SW480 (cell line): ENCODE measurements at regions not wholly inside any gene's neighbourhood (a gene's known extent, or its start where the extent isn't known, plus 50 kb on each side); places are given as distances from the start of the nearest gene placed in this dataset.

ENCODE experiments used
- DNase-seq: peaks from one replicate; pipeline ENCODE4 v3.0.0-alpha.2; 2016; ENCODE audit warnings: low spot score

GRCh38 chr16:50992350-50993032, 158.6 kb downstream of the SALL1 start:
- no peak for DNase-seq

DNA sequence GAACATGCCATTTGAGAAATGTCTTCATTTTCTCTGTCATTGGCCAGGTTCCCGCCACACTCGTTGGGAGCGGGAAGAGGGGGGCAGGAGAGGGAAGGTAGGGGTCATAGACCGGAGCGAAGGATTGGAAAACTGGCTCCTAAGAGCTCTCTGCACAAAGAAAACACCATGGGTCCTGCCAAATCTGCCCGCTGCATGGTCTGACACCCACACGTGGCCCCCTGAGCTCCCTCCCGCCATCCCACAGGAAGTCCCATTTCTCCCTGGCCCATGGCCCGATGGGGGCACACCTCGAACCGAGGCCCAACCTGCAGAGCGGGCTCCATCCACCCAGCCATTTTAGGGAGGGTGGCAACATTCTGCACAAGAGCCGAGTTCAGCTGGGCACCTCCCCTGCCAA, 159.6 kb downstream of the SALL1 start:
- no peak for DNase-seq

- no peak for DNase-seq
Observed at GRCh38 chr16:50991006-50991405, 160.1 kb downstream of the SALL1 start.

DNA sequence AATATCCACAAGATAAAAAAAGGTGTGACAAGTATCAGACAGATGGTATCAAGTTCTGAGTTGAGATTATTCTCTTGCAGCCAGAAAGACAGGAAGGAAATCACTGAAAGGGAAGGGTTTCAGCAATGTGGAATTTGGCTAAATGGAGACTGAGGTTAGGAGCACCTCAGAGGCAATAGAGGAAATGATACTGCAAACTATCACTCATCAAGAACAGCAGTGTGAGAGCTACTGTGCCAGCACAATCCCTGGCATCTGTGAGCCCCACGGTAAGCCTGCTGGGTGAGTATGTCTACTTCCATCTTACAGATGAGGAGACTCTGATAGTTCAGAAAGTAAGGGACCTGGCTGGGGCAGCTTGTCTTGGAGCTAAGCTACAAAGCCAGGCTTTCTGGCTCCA, 162.0 kb downstream of the SALL1 start:
- no peak for DNase-seq

DNA sequence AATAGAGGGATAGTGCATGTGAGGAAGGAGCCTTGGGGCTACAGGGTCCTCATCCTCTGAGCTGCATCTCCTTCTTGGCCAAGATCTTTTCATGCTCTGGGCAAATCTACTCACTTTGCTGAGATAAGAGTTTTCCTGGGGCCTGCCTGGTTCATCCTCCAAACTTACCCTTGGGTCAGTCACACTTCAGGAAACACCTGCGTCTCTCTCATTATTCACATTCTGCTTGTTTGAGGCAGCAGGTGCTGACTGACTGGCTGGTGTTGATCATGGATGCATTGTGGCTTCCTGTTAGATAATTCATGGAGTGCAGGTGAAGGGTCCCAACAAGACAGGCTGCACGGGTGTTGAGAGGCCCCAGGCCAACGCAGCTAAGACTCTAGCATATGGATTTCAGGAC, 162.6 kb downstream of the SALL1 start:
- DNase-seq: no peak

DNA sequence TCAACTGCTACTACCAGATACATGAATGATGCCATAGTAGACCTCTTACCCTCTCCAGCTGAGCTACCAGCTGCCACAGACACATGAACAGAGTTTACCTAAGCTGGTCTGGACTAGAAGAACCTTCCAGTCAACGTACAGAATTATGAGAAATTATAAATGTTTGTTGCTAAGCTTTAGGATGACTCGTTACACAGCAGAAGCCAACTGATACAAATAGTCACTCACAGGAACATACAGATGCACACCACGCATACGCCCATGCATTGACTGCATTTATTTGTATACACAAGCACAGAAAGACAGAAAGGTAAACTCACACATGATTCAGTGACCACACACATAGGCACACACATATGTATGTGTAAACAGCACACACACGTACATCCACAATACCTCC, 164.6 kb downstream of the SALL1 start:
- DNase-seq: no peak

DNA sequence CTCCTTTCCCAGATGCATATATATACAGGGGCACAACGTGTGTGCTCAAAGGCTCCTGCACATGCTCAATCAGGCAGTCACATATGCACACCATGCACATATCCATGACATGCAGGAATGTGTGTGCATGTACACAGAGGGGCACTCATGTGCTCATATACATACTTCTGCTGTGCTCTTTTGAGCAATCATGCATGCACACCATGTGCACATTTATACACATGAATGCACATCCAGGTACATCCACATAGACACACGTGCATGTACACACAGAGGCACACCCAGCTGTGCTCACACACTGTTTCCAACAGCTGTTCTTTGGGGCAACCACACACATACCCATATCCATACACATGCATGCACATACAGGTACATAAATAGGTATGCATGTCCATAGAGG, 165.3 kb downstream of the SALL1 start:
- no peak for DNase-seq

DNA sequence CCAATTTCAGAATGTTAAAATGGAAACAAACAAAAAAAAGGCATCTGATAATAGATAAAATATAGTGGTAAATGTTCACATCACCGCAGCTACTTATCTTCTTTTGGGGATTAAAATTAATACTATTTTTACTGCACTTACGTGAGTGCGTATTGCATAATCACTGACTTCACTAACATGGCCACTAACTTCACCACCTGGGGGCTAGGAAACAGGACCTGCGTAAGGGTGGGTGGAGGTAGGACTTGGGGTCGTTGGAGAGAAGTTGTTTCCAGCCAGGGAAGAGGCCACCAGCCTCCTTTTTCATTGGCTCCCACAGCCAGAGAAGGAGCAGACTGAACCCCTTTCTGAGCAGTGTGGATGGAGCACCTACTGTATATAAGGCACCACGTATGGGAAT, 166.4 kb downstream of the SALL1 start:
- no peak for DNase-seq

DNA sequence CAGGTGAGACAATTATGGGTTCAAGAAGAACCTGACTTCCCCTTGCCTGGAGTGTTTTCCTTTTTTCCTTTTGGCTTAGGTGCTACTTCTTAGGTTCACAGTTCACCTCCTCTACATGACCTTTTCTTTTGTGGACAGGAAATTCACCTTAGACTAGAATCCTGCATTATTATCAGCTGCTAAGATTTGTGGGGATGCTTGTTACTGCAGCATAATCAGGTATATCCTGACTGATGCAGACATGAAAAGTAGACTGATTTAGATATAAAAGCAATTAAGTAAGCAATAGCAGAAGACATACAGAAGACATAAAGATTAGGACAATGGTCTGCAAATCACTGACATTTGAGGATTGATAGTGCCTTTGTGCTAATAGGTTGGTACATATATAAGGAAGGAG, 168.3 kb downstream of the SALL1 start:
- no peak for DNase-seq

DNA sequence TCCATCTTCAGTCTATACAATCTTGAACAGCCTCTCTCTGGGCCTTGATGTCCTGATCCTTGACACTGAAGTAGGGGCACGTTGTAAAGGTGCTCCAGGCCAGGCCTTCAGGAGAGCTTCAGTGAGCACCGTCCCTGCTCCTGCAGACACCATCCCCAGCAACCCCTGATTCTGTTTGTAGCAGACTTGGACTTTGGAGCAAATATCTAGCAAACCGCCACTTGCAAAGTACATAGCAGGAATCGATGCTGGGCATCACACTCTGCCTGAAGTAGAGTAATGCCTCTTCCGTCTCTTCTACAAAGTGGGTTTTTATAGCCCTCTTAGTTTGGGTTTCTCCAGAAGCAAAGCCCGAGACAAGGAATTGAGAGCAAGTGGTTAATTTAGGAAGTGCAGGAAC, 169.1 kb downstream of the SALL1 start:
- DNase-seq: no peak

- DNase-seq: no peak
Observed at GRCh38 chr16:50980666-50981065, 170.4 kb downstream of the SALL1 start.

DNA sequence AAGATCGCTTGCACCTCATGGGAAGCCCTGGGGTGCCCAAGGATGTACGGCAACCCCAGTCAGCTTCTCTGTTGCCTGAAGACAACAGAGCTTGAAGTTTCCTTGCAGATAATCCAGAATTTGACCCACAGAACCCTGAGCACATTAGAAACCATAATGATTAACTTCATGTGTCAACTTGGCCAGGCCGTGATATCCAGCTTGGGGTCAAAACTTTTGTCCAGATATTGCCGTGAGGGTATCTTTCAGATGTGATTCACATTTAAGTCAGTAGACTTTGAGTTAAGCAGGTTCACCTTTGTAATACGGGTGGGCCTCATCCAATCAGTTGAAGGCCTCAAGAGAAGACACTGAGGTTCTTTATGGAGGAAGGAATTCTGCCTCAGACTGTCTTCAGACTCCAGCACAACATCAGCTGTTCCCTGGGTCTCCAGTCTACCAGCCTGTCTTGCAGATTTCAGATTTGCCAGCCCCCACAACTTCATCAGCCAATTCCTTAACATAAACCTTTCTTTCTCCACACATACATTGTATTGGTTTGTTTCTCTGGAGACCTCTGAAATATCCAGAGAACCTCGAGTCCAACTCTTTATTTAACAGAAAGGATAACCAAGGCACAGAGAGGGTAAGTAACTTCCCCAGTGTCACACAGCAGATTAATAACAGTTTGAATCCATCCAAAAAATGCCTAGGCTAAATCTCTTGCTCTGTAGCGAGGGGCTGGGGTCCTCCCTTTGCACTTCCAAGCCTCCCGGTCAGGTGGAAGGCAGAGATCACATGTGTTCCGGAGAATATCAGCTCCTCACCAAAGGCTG, 171.1 kb downstream of the SALL1 start:
- no peak for DNase-seq

GRCh38 chr16:50977138-50977537, 173.9 kb downstream of the SALL1 start:
- no peak for DNase-seq

DNA sequence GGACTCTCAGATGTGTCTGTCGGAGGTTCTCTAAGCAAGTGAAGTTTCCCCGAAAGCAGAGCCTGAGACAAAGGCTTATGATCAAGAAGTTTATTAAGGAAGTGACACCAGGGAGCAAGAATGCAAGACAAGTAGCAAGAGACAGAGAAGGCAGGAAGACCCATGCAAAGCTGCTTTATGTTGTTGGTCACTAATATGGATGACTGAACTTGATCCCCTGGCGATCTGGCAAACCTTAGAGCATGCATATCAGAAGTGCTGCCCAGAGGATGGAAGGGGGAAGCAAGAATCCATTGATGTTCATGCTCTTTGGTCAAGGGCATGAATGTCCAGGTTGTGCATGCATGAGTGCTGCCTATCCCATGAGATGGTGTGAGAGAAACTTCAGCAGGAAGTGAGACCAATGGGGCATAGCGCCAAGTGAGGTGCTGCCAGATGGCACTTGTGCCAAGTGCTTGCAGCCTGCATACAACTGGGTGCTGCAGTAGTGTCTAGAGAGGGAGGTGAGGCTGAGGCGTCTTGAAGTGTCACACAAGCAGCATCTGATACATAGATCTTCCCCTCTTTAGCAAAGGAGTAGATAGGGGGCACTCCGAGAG, 176.5 kb downstream of the SALL1 start:
- no peak for DNase-seq

DNA sequence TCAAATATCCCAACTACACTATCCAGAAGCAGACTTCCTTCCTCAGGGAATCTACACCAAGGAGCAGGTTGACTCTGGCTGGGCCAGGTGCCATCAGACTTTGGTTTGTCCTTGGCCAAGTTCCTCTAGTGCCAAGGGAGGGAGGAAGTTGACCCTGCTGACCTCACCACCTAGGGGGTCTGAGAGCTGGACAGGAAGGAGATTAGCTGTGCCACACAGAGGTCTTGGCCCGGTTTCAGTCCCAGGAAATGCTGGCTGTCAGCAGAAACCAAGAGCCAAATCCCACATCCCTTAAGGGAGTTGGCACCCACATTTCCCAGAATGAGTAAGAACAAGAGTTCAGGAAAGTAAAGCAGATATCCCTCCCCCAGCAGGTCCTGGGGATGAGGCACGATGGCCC, 178.2 kb downstream of the SALL1 start:
- no peak for DNase-seq

- DNase-seq: no peak
Observed at GRCh38 chr16:50970281-50970680, 180.8 kb downstream of the SALL1 start.

DNA sequence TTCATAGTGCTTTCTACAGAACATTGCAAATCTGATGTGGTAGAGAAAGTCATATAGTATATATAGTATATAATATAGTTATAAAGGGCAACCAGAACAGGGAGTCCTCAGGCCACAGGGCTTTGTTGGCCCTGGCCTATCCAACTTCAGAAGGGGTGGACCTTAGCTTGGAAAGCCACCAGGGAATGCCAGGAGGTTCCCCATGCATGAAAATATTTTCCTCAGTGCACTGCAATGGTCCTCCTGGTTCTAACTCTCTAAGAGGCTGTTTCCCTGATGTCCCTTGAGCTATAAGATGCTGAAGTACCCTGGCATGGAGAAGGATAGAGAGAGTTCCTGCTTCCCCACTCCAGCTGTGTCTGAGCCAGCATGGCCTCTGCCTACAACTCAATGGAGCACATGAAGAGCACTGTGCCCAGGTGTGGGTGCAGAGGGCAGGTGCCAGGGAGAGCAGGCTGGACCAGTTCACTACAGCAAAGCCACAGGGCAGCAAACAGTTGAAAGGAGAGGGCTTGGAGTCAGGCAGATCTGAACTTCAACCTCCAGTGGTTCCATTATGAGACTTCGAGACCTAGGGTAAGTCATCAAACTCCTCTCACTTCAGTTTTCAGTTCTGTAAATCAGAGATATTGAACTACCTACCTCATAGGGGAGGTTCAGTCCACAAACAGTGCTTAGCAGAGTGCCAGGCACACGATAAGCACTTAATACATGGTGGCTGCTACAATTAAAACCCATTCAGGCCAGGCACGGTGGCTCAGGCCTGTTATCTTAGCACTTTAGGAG, 183.1 kb downstream of the SALL1 start:
- DNase-seq: no peak

DNA sequence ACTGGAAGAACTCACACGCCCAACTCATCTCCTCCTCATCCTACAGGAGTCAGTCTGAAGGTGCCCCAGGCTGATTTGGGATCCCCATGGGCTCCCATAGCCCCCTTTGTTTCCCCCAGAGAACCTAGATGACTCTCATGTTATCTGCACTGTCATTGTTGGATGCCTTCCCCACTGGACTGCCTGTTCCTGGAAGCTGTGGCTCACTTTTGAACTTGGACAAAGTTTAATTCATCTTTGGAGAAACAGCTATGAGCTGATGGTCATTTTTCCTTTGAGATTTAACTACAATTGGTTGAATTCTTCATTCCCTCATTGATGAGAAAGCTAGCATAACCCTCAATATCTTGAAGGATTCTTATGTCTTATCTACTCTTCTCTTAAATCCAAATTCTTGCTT, 186.6 kb downstream of the SALL1 start:
- no peak for DNase-seq

GRCh38 chr16:50961952-50962351, 189.1 kb downstream of the SALL1 start:
- no peak for DNase-seq

- DNase-seq: no peak
Observed at GRCh38 chr16:50960517-50961202, 190.4 kb downstream of the SALL1 start.

- no peak for DNase-seq
Observed at GRCh38 chr16:50957056-50957455, 194.0 kb downstream of the SALL1 start.

DNA sequence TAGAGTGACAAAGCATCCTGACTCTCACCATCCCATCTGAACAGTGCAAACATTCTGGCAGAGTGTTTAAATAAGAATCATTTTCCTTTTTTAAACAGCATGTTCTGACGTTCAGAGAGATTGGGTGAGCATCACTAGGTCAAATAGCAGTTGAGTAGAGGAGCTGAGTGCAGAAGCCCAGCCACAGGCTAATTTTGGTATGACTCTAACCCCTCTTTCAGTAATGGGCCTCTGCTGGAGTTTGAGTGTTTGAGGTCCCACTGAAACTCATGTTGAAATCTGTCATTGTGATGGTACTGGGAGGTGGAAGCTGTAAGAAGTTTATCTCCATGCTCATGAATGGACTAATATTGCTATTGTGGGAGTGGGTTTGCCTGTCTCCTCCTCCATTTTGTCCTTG, 194.4 kb downstream of the SALL1 start:
- DNase-seq: no peak
